H1 (cell line): ENCODE measurements at regions not wholly inside any gene's neighbourhood (a gene's known extent, or its start where the extent isn't known, plus 50 kb on each side); places are given as distances from the start of the nearest gene placed in this dataset.
A peak's percentile ranks its signal among the peaks of the same experiment; 100 is the strongest.

Experiments
- CTCF ChIA-PET: fragments of 300-600 bp; sonication (Branson Sonifier 250); formaldehyde crosslinking; loops from one replicate; lab custom pipeline; 2021; ENCODE audit not compliant: partially characterized antibody; lab: Charles Lee
- POLR2A ChIA-PET: fragments of 300-600 bp; sonication (Branson Sonifier 250); formaldehyde crosslinking; loops from one replicate; lab custom pipeline; 2021; ENCODE audit warnings: inconsistent platforms; ENCODE audit not compliant: partially characterized antibody; lab: Charles Lee
- DNase-seq, 2 experiments: peaks; one replicate each; pipeline versions ENCODE4 v3.0.0 to v3.0.0-alpha.2; 2010 to 2022; ENCODE audit warnings: low spot score in 2 of 2, low read depth in 1 of 2, mixed read lengths in 1 of 2
- FAIRE-seq: peaks from 2 replicates; lab custom pipeline; 2011; peaks lifted over from hg19 to GRCh38; lab: Jason Lieb, UNC
- H2AFZ ChIP-seq: 2 replicates; pipeline ENCODE4 v1.8.1; 2012; ENCODE audit warnings: low read length, inconsistent platforms
- H2AK5ac ChIP-seq: 2 replicates; pipeline ENCODE4 v1.6.1; 2013; ENCODE audit warnings: low read depth, low read length
- H2BK120ac ChIP-seq: replicated peaks from 2 replicates; pipeline ENCODE3; 2013; ENCODE audit warnings: low read depth, low read length, inconsistent platforms
- H2BK12ac ChIP-seq: 2 replicates; pipeline ENCODE4 v1.6.1; 2013; ENCODE audit warnings: low read depth, low read length
- H2BK15ac ChIP-seq: 2 replicates; pipeline ENCODE4 v1.6.1; 2013; ENCODE audit warnings: low read length
- H2BK20ac ChIP-seq: 2 replicates; pipeline ENCODE4 v1.6.1; 2013; ENCODE audit warnings: low read length
- H2BK5ac ChIP-seq: 2 replicates; pipeline ENCODE4 v1.6.1; 2013; ENCODE audit warnings: low read depth, low read length
- H3K14ac ChIP-seq: 2 replicates; pipeline ENCODE4 v1.6.1; 2013; ENCODE audit warnings: inconsistent platforms; ENCODE audit not compliant: insufficient read length
- H3K18ac ChIP-seq: 2 replicates; pipeline ENCODE4 v1.6.1; 2013; ENCODE audit warnings: low read length; ENCODE audit errors: extremely low read depth
- H3K23ac ChIP-seq: 2 replicates; pipeline ENCODE4 v1.6.1; 2013; ENCODE audit warnings: inconsistent platforms; ENCODE audit not compliant: insufficient read length
- H3K23me2 ChIP-seq: 2 replicates; pipeline ENCODE4 v1.6.1; 2013; ENCODE audit warnings: low read depth, low read length
- H3K27ac ChIP-seq: 2 replicates; pipeline ENCODE4 v1.6.1; 2011; ENCODE audit warnings: low read depth, low read length, inconsistent platforms
- H3K27me3 ChIP-seq, 4 experiments: replicated peaks in 1 of 4; 1 replicate in 1 of 4; 2 replicates in 3 of 4; pipeline versions ENCODE4 v1.6.1 to v1.8.1; 2011 to 2013; ENCODE audit warnings: low read length in 3 of 4, mild to moderate bottlenecking in 3 of 4, inconsistent platforms in 2 of 4, mixed read lengths in 2 of 4, moderate library complexity in 1 of 4; ENCODE audit not compliant: control insufficient read depth in 3 of 4, insufficient read depth in 3 of 4; ENCODE audit errors: extremely low read depth in 1 of 4
- H3K36me3 ChIP-seq, 4 experiments: 2 replicates each; pipeline versions ENCODE4 v1.6.1 to v1.8.1; 2011 to 2013; ENCODE audit warnings: mild to moderate bottlenecking in 4 of 4, low read length in 3 of 4, moderate library complexity in 2 of 4, control low read depth in 1 of 4, inconsistent platforms in 1 of 4; ENCODE audit not compliant: insufficient read depth in 4 of 4, control insufficient read depth in 2 of 4
- H3K4ac ChIP-seq: replicated peaks from 2 replicates; pipeline ENCODE3; 2013; ENCODE audit warnings: low read length, low read depth, mixed read lengths, inconsistent platforms; ENCODE audit not compliant: insufficient read length
- H3K4me1 ChIP-seq, 4 experiments: replicated peaks in 1 of 4; 1 replicate in 1 of 4; 2 replicates in 3 of 4; pipeline versions ENCODE4 v1.6.1 to v1.8.1; 2011 to 2013; ENCODE audit warnings: low read length in 3 of 4, inconsistent platforms in 2 of 4, mixed read lengths in 1 of 4; ENCODE audit not compliant: insufficient read depth in 4 of 4, control insufficient read depth in 3 of 4
- H3K4me2 ChIP-seq, 2 experiments: 2 replicates each; pipeline versions ENCODE4 v1.6.1 to v1.8.1; 2011 to 2013; ENCODE audit warnings: low read depth in 2 of 2, low read length in 2 of 2, control low read depth in 1 of 2, inconsistent platforms in 1 of 2, mild to moderate bottlenecking in 1 of 2; ENCODE audit not compliant: insufficient read depth in 1 of 2
- H3K4me3 ChIP-seq, 4 experiments: fragments of 200-600, 300-600 bp in 1 of 4; sonication (generic), shearing (Covaris generic), sonication (Bioruptor Twin) in 1 of 4; 2 replicates each; pipeline versions ENCODE4 v1.5.1 to v1.8.1; 2011 to 2016; ENCODE audit warnings: low read length in 4 of 4, low read depth in 3 of 4, control low read depth in 2 of 4, inconsistent platforms in 2 of 4, mild to moderate bottlenecking in 2 of 4, mixed read lengths in 1 of 4, moderate library complexity in 1 of 4; ENCODE audit not compliant: insufficient read depth in 2 of 4; ENCODE audit errors: extremely low read depth in 1 of 4
- H3K56ac ChIP-seq: replicated peaks from 2 replicates; pipeline ENCODE3; 2013; ENCODE audit warnings: low read depth, mild to moderate bottlenecking, mixed read lengths, low read length, inconsistent platforms; ENCODE audit not compliant: insufficient read length
- H3K79me1 ChIP-seq: 2 replicates; pipeline ENCODE4 v1.6.1; 2013; ENCODE audit warnings: low read depth, low read length, control low read depth
- H3K79me2 ChIP-seq, 2 experiments: 2 replicates each; pipeline versions ENCODE4 v1.6.1 to v1.8.1; 2012 to 2013; ENCODE audit warnings: low read length in 2 of 2, mild to moderate bottlenecking in 2 of 2, inconsistent platforms in 1 of 2; ENCODE audit not compliant: insufficient read depth in 2 of 2, control insufficient read depth in 1 of 2
- H3K9ac ChIP-seq, 4 experiments: replicated peaks in 1 of 4; 1 replicate in 1 of 4; 2 replicates in 3 of 4; pipeline versions ENCODE4 v1.6.1 to v1.8.1; 2011 to 2013; ENCODE audit warnings: low read depth in 3 of 4, low read length in 3 of 4, control low read depth in 2 of 4, mild to moderate bottlenecking in 2 of 4, moderate library complexity in 2 of 4, inconsistent platforms in 1 of 4; ENCODE audit errors: extremely low read depth in 1 of 4
- H3K9me3 ChIP-seq, 2 experiments: 2 replicates each; pipeline versions ENCODE4 v1.6.1 to v1.8.1; 2012 to 2013; ENCODE audit warnings: mild to moderate bottlenecking in 2 of 2, moderate library complexity in 2 of 2, control low read depth in 1 of 2, inconsistent platforms in 1 of 2, low read depth in 1 of 2, low read length in 1 of 2, mixed read lengths in 1 of 2; ENCODE audit not compliant: insufficient read depth in 2 of 2
- H4K20me1 ChIP-seq, 2 experiments: replicated peaks in 1 of 2; 2 replicates each; pipeline versions ENCODE3 to v1.8.1; 2011 to 2013; ENCODE audit warnings: inconsistent platforms in 2 of 2, low read length in 2 of 2, mild to moderate bottlenecking in 1 of 2; ENCODE audit not compliant: insufficient read depth in 2 of 2, control insufficient read depth in 1 of 2
- H4K5ac ChIP-seq: 2 replicates; pipeline ENCODE4 v1.6.1; 2013; ENCODE audit warnings: low read length, low read depth, mixed read lengths, inconsistent platforms; ENCODE audit not compliant: insufficient read length
- H4K8ac ChIP-seq: 2 replicates; pipeline ENCODE4 v1.8.0; 2013; ENCODE audit warnings: mild to moderate bottlenecking, moderate library complexity, low read length, inconsistent platforms; ENCODE audit not compliant: insufficient read depth; ENCODE audit errors: extremely low read depth
- H4K91ac ChIP-seq: replicated peaks from 2 replicates; pipeline ENCODE3; 2013; ENCODE audit warnings: low read length, mixed read lengths, inconsistent platforms; ENCODE audit not compliant: insufficient read length
- BACH1 ChIP-seq: IDR thresholded peaks from 2 replicates; pipeline ENCODE4 v1.6.1; 2012; ENCODE audit warnings: low read length, improper control_type of control experiment
- BCL11A ChIP-seq, 2 experiments: IDR thresholded peaks; one replicate each; pipeline ENCODE4 v1.6.1; 2011; ENCODE audit warnings: low read depth in 2 of 2, low read length in 2 of 2, mild to moderate bottlenecking in 2 of 2
- BRCA1 ChIP-seq: IDR thresholded peaks from 2 replicates; pipeline ENCODE4 v1.6.1; 2012; ENCODE audit warnings: low read depth, low read length, improper control_type of control experiment
- CBX5 ChIP-seq: fragments of 300-800, 300-1000 bp; sonication (generic); IDR thresholded peaks from 2 replicates; pipeline ENCODE4 v1.7.1; 2016; ENCODE audit warnings: antibody characterized with exemption, low read length, low read depth
- KDM1A ChIP-seq: fragments of 200-600, 300-600 bp; sonication (generic); IDR thresholded peaks from 2 replicates; pipeline ENCODE4 v1.7.1; 2016; ENCODE audit warnings: mild to moderate bottlenecking, low read length, borderline replicate concordance
- KDM4A ChIP-seq: IDR thresholded peaks from one replicate; pipeline ENCODE4 v1.7.1; 2012; ENCODE audit warnings: low read depth, mild to moderate bottlenecking, moderate library complexity, low read length, inconsistent platforms; ENCODE audit not compliant: severe bottlenecking
- NANOG ChIP-seq: IDR thresholded peaks from 2 replicates; pipeline ENCODE4 v1.6.1; 2011; ENCODE audit warnings: low read length, low read depth, mild to moderate bottlenecking, inconsistent platforms; ENCODE audit not compliant: insufficient read depth, poor library complexity, severe bottlenecking
- POLR2A ChIP-seq, 2 experiments: IDR thresholded peaks; 1 replicate in 1 of 2; 2 replicates in 1 of 2; pipeline ENCODE4 v1.6.1; 2011; ENCODE audit warnings: low read depth in 2 of 2, low read length in 2 of 2, mild to moderate bottlenecking in 2 of 2; ENCODE audit errors: control extremely low read depth in 1 of 2
- SP4 ChIP-seq: IDR thresholded peaks from 2 replicates; pipeline ENCODE4 v1.6.1; 2012; ENCODE audit warnings: low read length, inconsistent platforms
- YY1 ChIP-seq: IDR thresholded peaks from 2 replicates; pipeline ENCODE4 v1.6.1; 2011; ENCODE audit warnings: low read depth, mild to moderate bottlenecking, low read length
- WGBS, 2 experiments: shearing (Covaris generic) in 1 of 2; methylation state at CpG; one replicate each; pipeline versions ENCODE4 v1.1.6 to v1.1.7; 2013 to 2015; ENCODE audit warnings: low lambda C conversion rate in 2 of 2, mixed read lengths in 2 of 2, inconsistent platforms in 1 of 2, low coverage in 1 of 2, missing lambda C conversion rate in 1 of 2; ENCODE audit not compliant: insufficient replicate concordance in 2 of 2, insufficient coverage in 1 of 2, insufficient read length in 1 of 2; ENCODE audit errors: extremely low coverage in 1 of 2, missing lambda C conversion rate in 1 of 2; 5-methylcytosine and 5-hydroxymethylcytosine counted together
- TF ChIP-seq, protein P1 (sequence below): IDR thresholded peaks from 2 replicates; pipeline ENCODE4 v1.6.1; 2011; ENCODE audit warnings: low read length, improper control_type of control experiment
- TF ChIP-seq, protein P2 (sequence below): IDR thresholded peaks from 2 replicates; pipeline ENCODE4 v1.6.1; 2011; ENCODE audit warnings: low read depth, mild to moderate bottlenecking, low read length; ENCODE audit not compliant: insufficient read depth

DNA sequence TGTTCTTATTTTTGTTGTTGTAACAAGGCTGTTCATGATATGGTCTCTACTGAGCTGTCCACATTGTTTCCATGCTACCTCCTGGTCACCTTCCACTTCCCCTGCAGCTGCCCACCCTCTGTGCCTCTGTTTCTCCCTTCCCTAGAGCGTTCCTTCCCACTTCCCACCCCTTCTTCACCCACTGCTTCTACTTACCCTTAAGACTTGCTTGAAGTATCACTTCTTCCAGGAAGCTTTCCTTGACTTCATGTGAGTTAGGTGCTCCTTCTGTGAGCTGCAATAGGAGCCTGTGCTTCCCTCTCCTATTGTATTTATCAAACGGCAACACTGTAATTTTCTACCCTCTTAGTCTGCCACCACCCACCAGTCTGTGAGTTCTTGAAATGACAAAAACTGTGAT, 286.8 kb upstream of the AMIGO2 start:
- CTCF ChIA-PET = interaction anchor here (0.6 kb wide), 1 partner anchor 45 kb away, joined by 3 read pairs; no protein-coding TSS in a partner anchor
- no peak overlapping the region for H3K18ac ChIP-seq
- no peaks in the 10 kb centered on the region for H3K79me2 ChIP-seq
- no peak overlapping the region for H3K56ac ChIP-seq
- no peaks in the 10 kb centered on the region for H4K20me1 ChIP-seq
- no peaks in the 10 kb centered on the region for H3K4me1 ChIP-seq
- no peak overlapping the region for H3K27ac ChIP-seq
- no peak overlapping the region for H2BK15ac ChIP-seq
- H3K14ac ChIP-seq = no peak overlapping the region
- no peak overlapping the region for H4K5ac ChIP-seq
- DNase-seq (no peak), FAIRE-seq (no peak)
- H4K91ac ChIP-seq = no peak overlapping the region
- no peaks in the 10 kb centered on the region for H3K79me1 ChIP-seq
- no peaks in the 10 kb centered on the region for H3K23me2 ChIP-seq
- H2AK5ac ChIP-seq = no peak overlapping the region
- 0 out of 2 replicates have a peak overlapping the region, but pooled peaks have one; percentile 32 for H2AFZ ChIP-seq
- no peaks in the 10 kb centered on the region for H3K9me3 ChIP-seq
- no peak overlapping the region for H4K8ac ChIP-seq
- H2BK120ac ChIP-seq = no peak overlapping the region
- no peak overlapping the region for H3K23ac ChIP-seq
- H3K9ac ChIP-seq = no peak overlapping the region
- POLR2A ChIA-PET = no interaction called here
- H3K4me2 ChIP-seq = no peak overlapping the region
- no peaks in the 10 kb centered on the region for H3K36me3 ChIP-seq
- no peak overlapping the region for H3K4ac ChIP-seq
- H2BK20ac ChIP-seq = no peak overlapping the region
- H2BK12ac ChIP-seq = no peak overlapping the region
- no peaks in the 10 kb centered on the region for H3K27me3 ChIP-seq
- H2BK5ac ChIP-seq = no peak overlapping the region
- no peak overlapping the region for H3K4me3 ChIP-seq
- 87% methylated on average over 2 of the region's 2 CpGs; no CpG with 5 or more reads in 1 of the 2 experiments for WGBS, 2 experiments
- no peak for TF ChIP-seq SP4
- no peak for TF ChIP-seq CBX5
- no peak for TF ChIP-seq BCL11A (IDR thresholded peaks at IDR 0.05; ENCODE audit: low read depth in 2 of 2, low read length in 2 of 2)
- TF ChIP-seq, protein P1, sequence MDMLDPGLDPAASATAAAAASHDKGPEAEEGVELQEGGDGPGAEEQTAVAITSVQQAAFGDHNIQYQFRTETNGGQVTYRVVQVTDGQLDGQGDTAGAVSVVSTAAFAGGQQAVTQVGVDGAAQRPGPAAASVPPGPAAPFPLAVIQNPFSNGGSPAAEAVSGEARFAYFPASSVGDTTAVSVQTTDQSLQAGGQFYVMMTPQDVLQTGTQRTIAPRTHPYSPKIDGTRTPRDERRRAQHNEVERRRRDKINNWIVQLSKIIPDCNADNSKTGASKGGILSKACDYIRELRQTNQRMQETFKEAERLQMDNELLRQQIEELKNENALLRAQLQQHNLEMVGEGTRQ = no peak
- TF ChIP-seq KDM4A = no peak
- TF ChIP-seq, protein P2, sequence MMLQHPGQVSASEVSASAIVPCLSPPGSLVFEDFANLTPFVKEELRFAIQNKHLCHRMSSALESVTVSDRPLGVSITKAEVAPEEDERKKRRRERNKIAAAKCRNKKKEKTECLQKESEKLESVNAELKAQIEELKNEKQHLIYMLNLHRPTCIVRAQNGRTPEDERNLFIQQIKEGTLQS = no peak
- no peak for TF ChIP-seq POLR2A (IDR thresholded peaks at IDR 0.05; ENCODE audit: control extremely low read depth in 1 of 2, low read depth in 2 of 2, low read length in 2 of 2)
- no peak for TF ChIP-seq YY1
- no peak for TF ChIP-seq BRCA1
- TF ChIP-seq NANOG = no peak
- TF ChIP-seq BACH1 = no peak
- TF ChIP-seq KDM1A = no peak
